GM23338 (cell line): ENCODE measurements at regions not wholly inside any gene's neighbourhood (a gene's known extent, or its start where the extent isn't known, plus 50 kb on each side); places are given as distances from the start of the nearest gene placed in this dataset.

Experiments
- ATAC-seq: fragments of 200-7000 bp; cut with Tn5 transposase; 3 replicates; pipeline ENCODE4 v1.9.1; 2020
- DNase-seq: peaks from one replicate; pipeline ENCODE4 v3.0.0-alpha.2; 2015; ENCODE audit warnings: low spot score
- H2AFZ ChIP-seq: fragments of 200-600 bp; sonication (generic); 2 replicates; pipeline ENCODE4 v1.8.0; 2016; ENCODE audit warnings: antibody characterized with exemption, mild to moderate bottlenecking, moderate library complexity
- H3F3A ChIP-seq: fragments of 200-600 bp; sonication (generic); replicated peaks from 2 replicates; pipeline ENCODE4 v1.8.0; 2017; ENCODE audit warnings: antibody characterized with exemption, mixed run types, low read depth
- H3K27ac ChIP-seq: fragments of 200-600 bp; sonication (generic); 2 replicates; pipeline ENCODE4 v1.6.1; 2016; ENCODE audit warnings: low read depth
- H3K27me3 ChIP-seq: fragments of 200-600 bp; sonication (generic); 2 replicates; pipeline ENCODE4 v1.8.0; 2016; ENCODE audit warnings: mild to moderate bottlenecking, mixed run types, moderate library complexity; ENCODE audit not compliant: insufficient read depth
- H3K36me3 ChIP-seq: fragments of 200-600 bp; sonication (generic); 2 replicates; pipeline ENCODE4 v1.8.0; 2016; ENCODE audit warnings: mild to moderate bottlenecking; ENCODE audit not compliant: insufficient read depth
- H3K4me1 ChIP-seq: fragments of 200-600 bp; sonication (generic); 2 replicates; pipeline ENCODE4 v1.8.0; 2016; ENCODE audit warnings: mild to moderate bottlenecking, moderate library complexity; ENCODE audit not compliant: insufficient read depth
- H3K4me2 ChIP-seq: fragments of 200-600 bp; sonication (generic); 2 replicates; pipeline ENCODE4 v1.7.1; 2017; ENCODE audit warnings: mixed run types
- H3K4me3 ChIP-seq: fragments of 200-600 bp; sonication (generic); 2 replicates; pipeline ENCODE4 v1.6.1; 2016; ENCODE audit warnings: mixed run types
- H3K79me2 ChIP-seq: fragments of 200-600 bp; sonication (generic); replicated peaks from 2 replicates; pipeline ENCODE4 v1.8.0; 2017; ENCODE audit warnings: mild to moderate bottlenecking; ENCODE audit not compliant: insufficient read depth
- H3K9me2 ChIP-seq: fragments of 200-600 bp; sonication (generic); 2 replicates; pipeline ENCODE4 v1.8.0; 2017; ENCODE audit not compliant: insufficient read depth
- H4K20me1 ChIP-seq: fragments of 200-600 bp; sonication (generic); replicated peaks from 2 replicates; pipeline ENCODE4 v1.8.0; 2017; ENCODE audit warnings: mild to moderate bottlenecking; ENCODE audit not compliant: insufficient read depth
- H3K27ac Mint-ChIP-seq: 2 replicates; pipeline ENCODE4 v1.8.0; 2020; ENCODE audit warnings: inconsistent platforms, mild to moderate bottlenecking, moderate library complexity, mixed read lengths
- H3K27me3 Mint-ChIP-seq: 3 replicates; pipeline ENCODE4 v1.8.0; 2022; ENCODE audit warnings: low read depth, mild to moderate bottlenecking, moderate library complexity, mixed read lengths, inconsistent platforms; ENCODE audit not compliant: insufficient read depth, poor library complexity
- H3K36me3 Mint-ChIP-seq: 3 replicates; pipeline ENCODE4 v1.8.0; 2021; ENCODE audit warnings: low read depth, mild to moderate bottlenecking, inconsistent platforms, moderate library complexity, mixed read lengths
- H3K4me1 Mint-ChIP-seq: 3 replicates; pipeline ENCODE4 v1.8.0; 2020; ENCODE audit warnings: mild to moderate bottlenecking, inconsistent platforms, mixed read lengths
- H3K4me3 Mint-ChIP-seq: 3 replicates; pipeline ENCODE4 v1.8.0; 2021; ENCODE audit warnings: moderate library complexity, mild to moderate bottlenecking, inconsistent platforms, mixed read lengths
- H3K9me3 Mint-ChIP-seq: 3 replicates; pipeline ENCODE4 v1.8.0; 2020; ENCODE audit warnings: moderate library complexity, mild to moderate bottlenecking, inconsistent platforms, mixed read lengths
- CREB1 ChIP-seq: fragments of 250-450 bp; sonication (Bioruptor Pico); IDR thresholded peaks from 2 replicates; pipeline ENCODE4 v1.5.0; 2020; ENCODE audit warnings: low read depth, mild to moderate bottlenecking, moderate library complexity
- ETS1 ChIP-seq: IDR thresholded peaks from 2 replicates; pipeline ENCODE4 v1.6.1; 2016; ENCODE audit warnings: antibody characterized with exemption
- EZH2 ChIP-seq: fragments of 200-600 bp; sonication (generic); IDR thresholded peaks from one replicate; pipeline ENCODE4 v1.8.0; 2017; ENCODE audit warnings: antibody characterized with exemption, mild to moderate bottlenecking, low read depth; ENCODE audit not compliant: unreplicated experiment
- EZH2phosphoT487 ChIP-seq: fragments of 200-600 bp; sonication (generic); IDR thresholded peaks from one replicate; pipeline ENCODE4 v1.8.1; 2018; ENCODE audit warnings: antibody characterized with exemption; ENCODE audit not compliant: unreplicated experiment
- NANOG ChIP-seq: IDR thresholded peaks from 2 replicates; pipeline ENCODE4 v1.6.1; 2016; ENCODE audit warnings: antibody characterized with exemption, borderline replicate concordance
- POLR2AphosphoS5 ChIP-seq: IDR thresholded peaks from 2 replicates; pipeline ENCODE4 v1.6.1; 2016; ENCODE audit warnings: antibody characterized with exemption, low read depth
- REST ChIP-seq: IDR thresholded peaks from one replicate; pipeline ENCODE4 v1.6.1; 2018; ENCODE audit warnings: antibody characterized with exemption; ENCODE audit not compliant: unreplicated experiment
- STAT1 ChIP-seq: IDR thresholded peaks from one replicate; pipeline ENCODE4 v1.6.1; 2016; ENCODE audit warnings: antibody characterized with exemption; ENCODE audit not compliant: unreplicated experiment
- ZNF114 ChIP-seq: fragments of 250-450 bp; sonication (Bioruptor Pico); IDR thresholded peaks from 2 replicates; pipeline ENCODE4 v1.5.0; 2020; ENCODE audit warnings: mild to moderate bottlenecking, moderate library complexity
- ZNF331 ChIP-seq: fragments of 250-450 bp; sonication (Bioruptor Pico); IDR thresholded peaks from 2 replicates; pipeline ENCODE4 v1.5.0; 2020; ENCODE audit warnings: low read depth, mild to moderate bottlenecking, moderate library complexity
- ZNF462 ChIP-seq: fragments of 250-450 bp; sonication (Bioruptor Pico); IDR thresholded peaks from 2 replicates; pipeline ENCODE4 v1.5.0; 2020; ENCODE audit warnings: mild to moderate bottlenecking, moderate library complexity

GRCh38 chr19:32181216-32181920, 164.0 kb upstream of the ZNF507 start (continued):
- TF ChIP-seq ZNF462 (CRISPR knock-in tag) (no peak), ZNF331 (CRISPR knock-in tag) (no peak), ZNF114 (CRISPR knock-in tag) (no peak)

DNA sequence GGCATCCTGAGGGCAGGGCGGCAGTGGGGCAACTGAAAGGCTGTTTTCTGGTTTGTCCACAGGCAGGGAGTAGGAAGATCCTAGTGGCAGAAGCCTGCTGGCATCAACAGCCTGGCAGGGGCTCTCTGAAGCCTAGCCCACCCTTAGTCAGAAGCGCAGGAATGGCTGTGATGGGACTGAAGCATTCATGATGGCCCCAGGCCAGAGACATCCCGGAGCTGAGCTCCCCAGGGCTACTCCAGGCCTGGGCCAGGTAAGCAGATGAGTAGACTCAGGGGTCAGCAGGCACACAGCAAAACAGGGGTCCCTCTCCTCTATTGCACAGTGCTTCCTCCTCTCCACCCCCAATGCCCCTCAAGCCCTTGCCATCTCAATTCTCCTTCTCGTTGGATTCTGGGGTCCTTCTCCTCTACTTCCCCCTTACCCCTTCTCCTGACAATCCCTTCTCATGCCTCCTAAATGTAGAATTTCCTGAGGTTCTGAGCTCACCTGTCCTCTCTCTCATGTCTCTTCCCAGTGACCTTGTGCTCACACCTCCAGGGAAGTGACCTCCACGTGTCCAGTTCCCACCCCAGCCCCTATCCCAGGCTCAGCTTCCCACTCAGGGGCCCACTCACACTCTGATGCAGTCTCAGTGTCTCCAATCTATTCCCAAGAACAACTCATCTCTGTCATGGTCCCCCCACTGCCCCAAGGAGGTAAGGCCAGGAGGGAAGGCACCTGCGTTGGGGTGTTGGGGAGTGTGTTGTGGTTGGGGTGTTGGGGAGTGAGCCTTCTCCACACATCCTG, 158.7 kb upstream of the ZNF507 start:
- Mint-ChIP-seq H3K27ac (no peak overlapping the region), H3K36me3 (no peaks in the 10 kb centered on the region), H3K4me3 (no peak overlapping the region), H3K27me3 (peaks cover 7% of the 10 kb centered on the region), H3K9me3 (peaks cover 9% of the 10 kb centered on the region; the same call in 1 of the 3 replicates), H3K4me1 (no peaks in the 10 kb centered on the region)
- no peaks in the 10 kb centered on the region for H3K4me1 ChIP-seq
- peaks cover 3% of the 10 kb centered on the region for H3K9me2 ChIP-seq
- no peak overlapping the region for H2AFZ ChIP-seq
- H3K27me3 ChIP-seq = no peaks in the 10 kb centered on the region
- ATAC-seq = no peak
- H3K36me3 ChIP-seq = no peaks in the 10 kb centered on the region
- no peak overlapping the region for H3K4me3 ChIP-seq
- H4K20me1 ChIP-seq = no peaks in the 10 kb centered on the region
- DNase-seq = no peak
- H3F3A ChIP-seq = no peaks in the 10 kb centered on the region
- no peak overlapping the region for H3K4me2 ChIP-seq
- no peaks in the 10 kb centered on the region for H3K79me2 ChIP-seq
- no peak overlapping the region for H3K27ac ChIP-seq
- TF ChIP-seq EZH2 (no peak), CREB1 (CRISPR knock-in tag) (no peak), POLR2AphosphoS5 (no peak), REST (no peak), ZNF331 (CRISPR knock-in tag) (no peak), ETS1 (no peak), STAT1 (no peak), NANOG (no peak), EZH2phosphoT487 (no peak)
